ENCODE measurements at regions not wholly inside any gene's neighbourhood (a gene's known extent, or its start where the extent isn't known, plus 50 kb on each side); places are given as distances from the start of the nearest gene placed in this dataset.

GRCh38 chr17:34811561-34811960 lies 149.7 kb downstream of the CCT6B start:
- Histone ChIP-seq H3K27me3 (ENCODE audit: control insufficient read depth in 1 of 2, insufficient read depth in 1 of 2, low read length in 2 of 2) (peaks cover 0 to 21% of the 10 kb centered on the region in 2 experiments), H3K36me3 (ENCODE audit: control insufficient read depth in 1 of 2, insufficient read depth in 2 of 2, low read depth in 1 of 2, low read length in 2 of 2) (no peaks in the 10 kb centered on the region), H3K14ac (ENCODE audit: low read length in 2 of 2) (no peak overlapping the region), H2AK5ac (ENCODE audit: low read length, severe bottlenecking) (no peak overlapping the region), H4K91ac (ENCODE audit: low read length) (no peak overlapping the region), H2BK120ac (ENCODE audit: low read depth, low read length) (no peak overlapping the region), H3K79me1 (replicated peaks; ENCODE audit: low read length, poor library complexity, severe bottlenecking) (no peaks in the 10 kb centered on the region), H3K4me3 (ENCODE audit: insufficient read depth in 1 of 2, low read depth in 1 of 2, low read length in 2 of 2) (no peak overlapping the region), H3K27ac (ENCODE audit: low read length, poor library complexity, severe bottlenecking) (no peak overlapping the region), H2AFZ (ENCODE audit: low read depth, low read length) (no peak overlapping the region), H3K23ac (ENCODE audit: low read length in 2 of 2) (no peak overlapping the region), H3K4me1 (ENCODE audit: control insufficient read depth, insufficient read depth, low read depth, low read length) (no peaks in the 10 kb centered on the region), H3K4ac (ENCODE audit: low read depth in 1 of 2, low read length in 2 of 2) (no peak overlapping the region), H3K9ac (ENCODE audit: low read length) (no peak overlapping the region), H2BK5ac (ENCODE audit: low read depth, low read length, poor library complexity, severe bottlenecking) (no peak overlapping the region), H2BK12ac (ENCODE audit: low read length in 2 of 2) (no peak overlapping the region), H3K18ac (ENCODE audit: low read depth in 1 of 2, low read length in 2 of 2) (no peak overlapping the region), H2BK15ac (ENCODE audit: low read depth, poor library complexity, severe bottlenecking) (no peak overlapping the region), H3K9me3 (ENCODE audit: control insufficient read depth, low read length) (no peaks in the 10 kb centered on the region), H4K8ac (ENCODE audit: low read length) (no peak overlapping the region), H3K4me2 (ENCODE audit: low read length, poor library complexity, severe bottlenecking) (no peak overlapping the region)
- DNase-seq, result no peak
- 59% methylated on average over 3 of the region's 5 CpGs for WGBS

- H3K4ac ChIP-seq (ENCODE audit: low read depth in 1 of 2, low read length in 2 of 2), result no peak overlapping the region
- no peak overlapping the region for H3K4me3 ChIP-seq (ENCODE audit: insufficient read depth in 1 of 2, low read depth in 1 of 2, low read length in 2 of 2)
- no peak overlapping the region for H3K18ac ChIP-seq (ENCODE audit: low read depth in 1 of 2, low read length in 2 of 2)
- H2BK120ac ChIP-seq (ENCODE audit: low read depth, low read length), result no peak overlapping the region
- no peak for DNase-seq
- WGBS, result 56% methylated on average over 1 of the region's 1 CpG
- H3K4me1 ChIP-seq (ENCODE audit: control insufficient read depth, insufficient read depth, low read depth, low read length), result no peaks in the 10 kb centered on the region
- no peak overlapping the region for H2BK12ac ChIP-seq (ENCODE audit: low read length in 2 of 2)
- H3K9me3 ChIP-seq (ENCODE audit: control insufficient read depth, low read length), result no peaks in the 10 kb centered on the region
- no peak overlapping the region for H2AK5ac ChIP-seq (ENCODE audit: low read length, severe bottlenecking)
- H3K14ac ChIP-seq (ENCODE audit: low read length in 2 of 2), result no peak overlapping the region
- no peak overlapping the region for H3K23ac ChIP-seq (ENCODE audit: low read length in 2 of 2)
- H3K79me1 ChIP-seq (replicated peaks; ENCODE audit: low read length, poor library complexity, severe bottlenecking), result no peaks in the 10 kb centered on the region
- no peaks in the 10 kb centered on the region for H3K27me3 ChIP-seq (ENCODE audit: control insufficient read depth in 1 of 2, insufficient read depth in 1 of 2, low read length in 2 of 2)
- H2BK15ac ChIP-seq (ENCODE audit: low read depth, poor library complexity, severe bottlenecking), result no peak overlapping the region
- no peak overlapping the region for H3K27ac ChIP-seq (ENCODE audit: low read length, poor library complexity, severe bottlenecking)
- H2BK5ac ChIP-seq (ENCODE audit: low read depth, low read length, poor library complexity, severe bottlenecking), result no peak overlapping the region
- H3K4me2 ChIP-seq (ENCODE audit: low read length, poor library complexity, severe bottlenecking), result no peak overlapping the region
- no peak overlapping the region for H4K8ac ChIP-seq (ENCODE audit: low read length)
- no peak overlapping the region for H2AFZ ChIP-seq (ENCODE audit: low read depth, low read length)
- H3K36me3 ChIP-seq (ENCODE audit: control insufficient read depth in 1 of 2, insufficient read depth in 2 of 2, low read depth in 1 of 2, low read length in 2 of 2), result no peaks in the 10 kb centered on the region
- H4K91ac ChIP-seq (ENCODE audit: low read length), result no peak overlapping the region
- H3K9ac ChIP-seq (ENCODE audit: low read length), result no peak overlapping the region
Measured at GRCh38 chr17:34800661-34801060, 160.6 kb downstream of the CCT6B start.

- H3K14ac ChIP-seq (ENCODE audit: low read length in 2 of 2), result no peak overlapping the region
- no peak overlapping the region for H3K23ac ChIP-seq (ENCODE audit: low read length in 2 of 2)
- H3K27me3 ChIP-seq (ENCODE audit: control insufficient read depth in 1 of 2, insufficient read depth in 1 of 2, low read length in 2 of 2), result no peaks in the 10 kb centered on the region
- no peak overlapping the region for H2BK5ac ChIP-seq (ENCODE audit: low read depth, low read length, poor library complexity, severe bottlenecking)
- no peak overlapping the region for H2AK5ac ChIP-seq (ENCODE audit: low read length, severe bottlenecking)
- H3K4me2 ChIP-seq (ENCODE audit: low read length, poor library complexity, severe bottlenecking), result no peak overlapping the region
- H3K18ac ChIP-seq (ENCODE audit: low read depth in 1 of 2, low read length in 2 of 2), result no peak overlapping the region
- H2BK15ac ChIP-seq (ENCODE audit: low read depth, poor library complexity, severe bottlenecking), result no peak overlapping the region
- no peak overlapping the region for H2BK12ac ChIP-seq (ENCODE audit: low read length in 2 of 2)
- H2AFZ ChIP-seq (ENCODE audit: low read depth, low read length), result no peak overlapping the region
- H3K9me3 ChIP-seq (ENCODE audit: control insufficient read depth, low read length), result no peaks in the 10 kb centered on the region
- H3K4ac ChIP-seq (ENCODE audit: low read depth in 1 of 2, low read length in 2 of 2), result no peak overlapping the region
- no peak overlapping the region for H4K8ac ChIP-seq (ENCODE audit: low read length)
- 49% methylated on average over 5 of the region's 6 CpGs for WGBS
- no peaks in the 10 kb centered on the region for H3K4me1 ChIP-seq (ENCODE audit: control insufficient read depth, insufficient read depth, low read depth, low read length)
- no peak overlapping the region for H3K9ac ChIP-seq (ENCODE audit: low read length)
- no peak overlapping the region for H4K91ac ChIP-seq (ENCODE audit: low read length)
- H3K4me3 ChIP-seq (ENCODE audit: insufficient read depth in 1 of 2, low read depth in 1 of 2, low read length in 2 of 2), result no peak overlapping the region
- no peaks in the 10 kb centered on the region for H3K36me3 ChIP-seq (ENCODE audit: control insufficient read depth in 1 of 2, insufficient read depth in 2 of 2, low read depth in 1 of 2, low read length in 2 of 2)
- H2BK120ac ChIP-seq (ENCODE audit: low read depth, low read length), result no peak overlapping the region
- no peak overlapping the region for H3K27ac ChIP-seq (ENCODE audit: low read length, poor library complexity, severe bottlenecking)
- no peaks in the 10 kb centered on the region for H3K79me1 ChIP-seq (replicated peaks; ENCODE audit: low read length, poor library complexity, severe bottlenecking)
- DNase-seq, result no peak
Measured at GRCh38 chr17:34799751-34800150, 161.5 kb downstream of the CCT6B start.

- Histone ChIP-seq H2BK12ac (ENCODE audit: low read length in 2 of 2) (no peak overlapping the region), H2BK15ac (ENCODE audit: low read depth, poor library complexity, severe bottlenecking) (no peak overlapping the region), H2AFZ (ENCODE audit: low read depth, low read length) (no peak overlapping the region), H3K18ac (ENCODE audit: low read depth in 1 of 2, low read length in 2 of 2) (no peak overlapping the region), H3K14ac (ENCODE audit: low read length in 2 of 2) (no peak overlapping the region), H4K8ac (ENCODE audit: low read length) (no peak overlapping the region), H3K23ac (ENCODE audit: low read length in 2 of 2) (no peak overlapping the region), H3K4me2 (ENCODE audit: low read length, poor library complexity, severe bottlenecking) (no peak overlapping the region), H3K9ac (ENCODE audit: low read length) (no peak overlapping the region), H3K27me3 (ENCODE audit: control insufficient read depth in 1 of 2, insufficient read depth in 1 of 2, low read length in 2 of 2) (no peaks in the 10 kb centered on the region), H3K4me3 (ENCODE audit: insufficient read depth in 1 of 2, low read depth in 1 of 2, low read length in 2 of 2) (no peak overlapping the region), H3K27ac (ENCODE audit: low read length, poor library complexity, severe bottlenecking) (no peak overlapping the region), H2BK5ac (ENCODE audit: low read depth, low read length, poor library complexity, severe bottlenecking) (no peak overlapping the region), H3K4me1 (ENCODE audit: control insufficient read depth, insufficient read depth, low read depth, low read length) (no peaks in the 10 kb centered on the region), H2AK5ac (ENCODE audit: low read length, severe bottlenecking) (no peak overlapping the region), H3K9me3 (ENCODE audit: control insufficient read depth, low read length) (no peaks in the 10 kb centered on the region), H3K4ac (ENCODE audit: low read depth in 1 of 2, low read length in 2 of 2) (no peak overlapping the region), H4K91ac (ENCODE audit: low read length) (no peak overlapping the region), H2BK120ac (ENCODE audit: low read depth, low read length) (no peak overlapping the region), H3K36me3 (ENCODE audit: control insufficient read depth in 1 of 2, insufficient read depth in 2 of 2, low read depth in 1 of 2, low read length in 2 of 2) (no peaks in the 10 kb centered on the region), H3K79me1 (replicated peaks; ENCODE audit: low read length, poor library complexity, severe bottlenecking) (no peaks in the 10 kb centered on the region)
- DNase-seq, result no peak
Measured at GRCh38 chr17:34798581-34798980, 162.7 kb downstream of the CCT6B start.
